ENCODE measurements at regions not wholly inside any gene's neighbourhood (a gene's known extent, or its start where the extent isn't known, plus 50 kb on each side); places are given as distances from the start of the nearest gene placed in this dataset.

DNA sequence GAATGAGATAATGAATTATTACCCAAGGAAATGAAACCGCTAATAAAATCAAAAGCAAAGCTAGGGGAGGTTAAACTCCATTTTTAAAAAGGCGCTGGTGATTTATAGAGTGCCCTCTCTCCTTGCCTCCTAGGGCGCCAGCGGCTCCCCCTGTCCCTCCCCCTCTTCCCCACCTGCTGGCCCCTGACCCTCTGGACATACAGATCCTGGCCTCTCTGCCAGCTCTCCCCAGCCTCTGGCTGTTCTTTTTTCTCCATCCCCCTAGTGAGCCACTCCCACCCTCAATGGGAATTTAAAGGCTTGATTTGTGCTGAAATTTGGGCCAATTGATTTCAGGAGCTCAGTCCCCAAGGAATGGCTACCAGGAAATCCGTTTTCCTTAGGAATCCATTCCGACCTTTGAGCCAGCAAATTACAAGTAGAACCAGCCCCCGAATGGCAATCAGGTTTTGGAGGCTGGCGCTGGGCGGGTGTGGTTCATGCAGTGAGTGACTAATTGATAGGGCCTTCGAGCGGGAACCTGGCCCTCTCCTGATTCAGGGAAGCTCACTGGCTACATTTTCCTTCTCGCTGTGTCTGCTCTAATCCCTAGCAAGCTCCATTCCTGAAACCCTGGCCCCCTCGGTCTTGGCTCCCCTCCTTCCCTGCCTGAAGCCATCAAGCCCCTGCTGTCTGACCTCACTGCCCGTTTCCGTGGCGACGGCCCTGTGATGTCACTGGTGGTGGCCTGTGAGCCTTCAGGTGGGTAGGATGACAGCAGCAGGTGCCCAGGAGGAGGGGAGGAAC is 141.9 kb upstream of the SDK2 start:
- DNase-seq: no peak

DNA sequence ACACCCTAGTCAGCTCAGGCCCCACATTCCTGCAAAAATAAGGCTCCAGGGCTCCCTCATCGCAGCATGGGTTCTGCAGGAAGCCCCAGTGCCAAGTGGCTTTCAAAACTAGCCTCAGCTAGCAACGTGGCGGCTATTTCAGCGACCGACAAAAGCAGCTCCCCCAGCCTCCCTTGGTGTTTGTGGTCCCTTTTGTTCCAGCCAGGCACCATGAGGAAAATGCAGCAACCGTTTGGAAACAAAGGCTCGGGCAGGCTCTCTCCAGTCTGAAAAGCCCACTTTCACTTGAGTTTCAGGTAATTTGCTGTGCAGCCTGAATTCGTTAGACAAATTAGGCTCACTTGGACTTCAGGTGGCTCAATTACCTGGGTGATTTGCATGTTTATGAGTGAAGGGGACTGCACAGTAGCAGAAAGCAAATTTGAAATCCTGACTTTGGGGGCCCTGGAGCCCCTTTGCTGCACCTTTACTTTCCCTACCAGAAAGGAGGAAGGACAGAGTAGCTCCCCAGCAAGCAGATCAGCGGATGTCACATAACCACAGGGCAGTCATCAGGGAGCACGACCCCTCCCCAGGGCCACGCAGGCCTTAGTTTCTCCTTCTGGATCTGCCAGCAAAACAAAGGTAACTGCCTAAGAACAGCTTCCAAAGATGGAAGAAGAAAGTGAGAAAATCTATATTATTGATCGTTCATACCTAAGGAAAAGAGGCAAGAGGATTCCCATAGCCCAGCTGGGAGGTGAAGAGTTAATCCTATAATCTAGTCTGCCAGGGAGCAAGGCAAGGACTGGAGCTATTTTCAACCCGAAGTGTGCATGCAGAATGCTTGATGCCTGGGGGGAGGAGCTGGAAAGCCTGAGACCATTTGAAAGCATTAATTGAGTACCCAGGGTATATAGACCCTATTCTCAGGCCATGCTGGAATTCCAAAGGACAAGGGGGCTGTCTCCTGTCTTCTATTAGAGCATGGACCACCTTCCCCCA is 143.1 kb upstream of the SDK2 start:
- no peak for DNase-seq

DNA sequence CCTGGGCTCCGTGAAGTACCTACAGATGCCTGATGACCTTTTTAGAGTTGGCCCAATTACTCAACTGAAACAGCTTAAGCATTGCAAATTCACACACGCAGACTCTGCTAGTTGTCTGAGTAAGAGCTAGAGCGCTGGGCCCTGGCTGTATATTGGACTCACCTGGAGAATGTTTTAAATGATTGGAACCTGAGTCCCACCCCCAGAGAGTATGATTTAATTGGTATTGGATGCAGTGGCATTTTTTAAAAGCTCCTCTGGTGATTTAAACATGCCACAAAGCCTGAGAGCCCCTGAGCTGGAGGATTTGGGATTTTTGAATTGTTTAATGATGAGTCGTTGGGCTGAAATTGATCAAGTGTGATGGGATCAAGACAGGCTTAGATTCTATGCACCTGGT is 143.9 kb upstream of the SDK2 start:
- DNase-seq: no peak

DNA sequence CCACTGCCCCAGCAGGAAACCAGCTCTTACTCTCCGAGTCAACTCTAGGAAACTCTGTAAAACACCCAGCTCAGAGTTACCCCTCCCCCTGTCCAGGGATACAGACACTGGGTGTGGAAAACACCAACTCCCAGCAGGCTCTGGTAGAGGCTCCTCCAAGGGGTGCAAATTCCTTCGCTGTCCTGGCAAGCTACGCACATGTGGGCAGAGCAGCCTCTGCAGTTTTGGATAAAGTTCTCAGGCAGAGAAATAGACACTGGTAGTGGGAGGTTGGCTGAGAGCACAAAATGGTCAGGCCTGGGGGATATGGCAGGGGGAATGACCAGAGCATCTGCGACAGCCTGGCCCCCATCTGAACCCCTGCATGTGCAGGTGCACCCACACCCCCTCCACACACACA is 146.9 kb upstream of the SDK2 start:
- DNase-seq: no peak

DNA sequence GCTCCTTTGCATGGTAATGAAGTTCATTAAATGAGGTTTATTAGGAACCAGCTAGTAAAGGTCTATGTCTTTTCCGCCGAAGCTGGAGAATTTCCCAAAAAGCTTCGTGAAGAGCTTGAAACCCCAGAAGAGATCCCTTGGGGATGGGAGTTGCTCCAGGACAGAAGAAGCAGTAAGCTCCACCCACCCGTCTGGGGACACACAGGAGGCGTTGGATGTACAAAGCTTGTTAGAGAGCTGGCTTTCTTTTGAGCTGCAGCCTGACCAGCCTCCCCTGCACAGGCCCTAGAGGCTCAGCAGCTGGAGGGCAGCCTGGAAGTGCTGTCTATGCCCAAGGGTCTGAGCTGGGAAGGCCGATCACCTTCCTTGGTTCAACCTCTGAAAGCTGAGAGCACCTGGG is 147.4 kb upstream of the SDK2 start:
- no peak for DNase-seq

DNA sequence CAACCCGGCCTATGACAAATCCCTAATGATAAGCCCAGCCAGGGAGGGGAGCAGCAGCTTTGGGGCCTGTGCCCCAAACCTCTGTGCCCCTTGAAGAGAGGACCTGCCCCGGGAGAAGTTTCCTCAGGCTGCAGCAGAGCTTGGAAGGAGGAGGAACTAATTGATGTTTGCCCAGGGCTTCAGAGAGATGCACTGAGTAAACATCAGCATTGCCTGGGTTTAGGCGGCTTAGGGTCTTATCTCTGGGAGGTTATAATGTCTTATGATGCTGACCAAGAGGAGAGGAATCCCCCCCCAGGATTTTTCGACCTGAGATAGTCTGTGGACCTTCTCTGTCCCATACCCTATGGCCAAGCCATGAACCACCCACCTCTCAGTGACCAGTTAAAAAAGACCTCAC is 148.7 kb upstream of the SDK2 start:
- no peak for DNase-seq

DNA sequence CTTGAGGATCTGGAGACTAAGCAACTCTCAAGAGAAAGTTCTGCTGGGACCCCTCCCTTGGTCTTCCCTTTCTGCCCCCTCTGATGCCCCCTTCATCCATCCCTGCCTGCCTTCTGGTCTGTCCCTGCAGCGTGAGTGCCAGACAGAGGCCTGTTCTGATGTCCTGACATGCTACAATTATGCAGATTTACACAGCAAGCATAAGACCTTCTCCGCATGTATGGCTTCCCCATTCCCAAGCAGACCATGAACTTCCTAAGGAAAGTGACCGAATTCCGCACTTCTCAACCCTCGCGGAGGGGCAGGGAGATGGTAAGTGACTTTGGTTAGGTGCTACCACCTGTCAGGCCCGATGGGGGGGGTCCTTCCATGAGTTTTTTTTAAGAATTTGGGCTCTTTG is 150.1 kb upstream of the SDK2 start:
- DNase-seq: no peak

DNA sequence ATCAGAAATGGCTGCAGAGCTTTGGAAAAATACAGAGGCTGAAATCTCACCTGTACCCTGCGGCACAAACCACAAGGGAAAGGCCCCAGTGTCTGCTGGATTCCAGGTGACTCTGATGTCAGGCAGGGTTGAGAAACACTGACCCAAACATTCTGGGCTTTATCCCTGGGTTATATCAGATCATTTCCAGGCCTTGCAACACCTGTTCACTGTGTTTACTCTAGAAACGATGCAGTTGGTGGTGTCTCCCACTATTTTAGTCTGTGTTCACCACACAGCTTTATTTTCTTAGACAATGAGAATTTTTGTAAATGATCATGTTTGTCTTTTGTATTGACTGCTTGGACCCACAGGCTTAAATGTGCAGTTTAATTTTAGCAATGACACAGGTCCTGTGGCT is 151.5 kb upstream of the SDK2 start:
- DNase-seq: no peak

DNA sequence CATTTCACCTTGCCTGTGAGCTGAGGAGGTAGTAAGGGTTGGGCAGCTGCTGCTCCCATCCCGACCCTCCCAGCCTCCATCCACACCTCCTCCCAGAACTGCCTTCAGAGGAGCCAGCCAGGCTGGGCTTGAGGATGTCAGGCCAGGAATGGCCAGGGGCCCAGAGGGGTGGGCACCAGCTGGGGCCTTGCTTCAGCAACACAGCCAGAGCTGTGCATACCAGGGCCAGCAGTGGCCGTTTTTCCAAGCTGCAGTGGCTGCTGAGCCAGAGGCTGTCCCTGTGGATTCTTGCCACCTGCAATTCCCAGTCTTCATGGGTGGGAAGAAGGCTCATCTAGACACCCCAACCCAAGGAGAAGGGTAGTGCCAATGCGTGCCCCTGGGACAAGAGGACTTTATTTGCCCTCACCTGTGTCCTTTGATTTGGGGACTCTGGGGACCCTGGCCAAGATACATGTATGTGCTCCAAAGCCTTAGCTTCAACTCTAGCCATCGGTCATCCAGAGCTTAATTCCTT is 153.4 kb upstream of the SDK2 start:
- DNase-seq: no peak

DNA sequence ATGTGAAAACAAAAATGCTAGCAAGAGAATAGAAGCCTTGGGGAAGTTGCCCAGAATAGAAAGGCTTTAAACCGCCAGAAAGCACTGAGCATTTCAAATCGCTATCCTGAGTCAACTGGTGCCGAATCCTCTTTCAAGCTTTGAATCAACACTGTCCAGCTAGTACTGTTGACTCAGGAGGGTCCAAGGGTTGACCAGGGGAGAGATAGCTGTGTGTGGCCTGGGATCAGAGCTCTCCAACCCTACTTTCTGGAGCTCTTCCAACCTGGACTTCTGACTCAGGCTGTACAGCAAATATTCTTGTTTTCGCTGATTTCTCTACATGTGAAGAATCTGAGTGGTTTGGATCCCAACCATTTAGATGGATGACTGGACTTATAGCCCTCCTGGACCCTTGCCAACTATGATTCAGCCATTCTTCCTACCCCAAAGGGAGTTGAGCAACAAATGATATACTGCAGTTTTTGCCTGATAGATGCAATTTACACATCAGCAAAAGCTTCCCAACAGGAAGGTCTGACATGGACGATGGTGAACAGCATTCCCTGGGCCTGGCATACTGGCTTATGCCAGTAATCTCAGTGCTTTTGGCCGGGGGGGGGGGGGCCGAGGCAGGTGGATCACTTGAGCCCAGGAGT is 154.0 kb upstream of the SDK2 start:
- no peak for DNase-seq

DNA sequence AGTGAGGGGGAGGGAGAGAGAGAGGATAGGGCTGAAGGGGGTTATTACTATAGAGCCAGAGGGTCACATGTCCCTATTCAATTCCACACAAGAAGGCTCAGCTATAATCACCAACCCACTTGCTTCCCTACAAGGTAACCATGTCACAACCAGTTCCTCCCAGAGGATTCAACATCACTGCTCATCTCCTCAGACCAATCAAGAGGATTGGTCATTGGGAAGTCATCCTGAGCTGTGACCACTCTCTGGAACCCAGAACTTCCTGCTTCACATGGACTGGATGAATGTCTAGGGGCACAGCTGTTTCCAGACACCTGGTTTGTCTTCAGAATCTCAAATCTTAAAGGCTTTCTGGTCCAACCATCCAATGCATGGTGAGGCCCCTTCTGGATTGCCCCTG is 154.9 kb upstream of the SDK2 start:
- DNase-seq: no peak

DNA sequence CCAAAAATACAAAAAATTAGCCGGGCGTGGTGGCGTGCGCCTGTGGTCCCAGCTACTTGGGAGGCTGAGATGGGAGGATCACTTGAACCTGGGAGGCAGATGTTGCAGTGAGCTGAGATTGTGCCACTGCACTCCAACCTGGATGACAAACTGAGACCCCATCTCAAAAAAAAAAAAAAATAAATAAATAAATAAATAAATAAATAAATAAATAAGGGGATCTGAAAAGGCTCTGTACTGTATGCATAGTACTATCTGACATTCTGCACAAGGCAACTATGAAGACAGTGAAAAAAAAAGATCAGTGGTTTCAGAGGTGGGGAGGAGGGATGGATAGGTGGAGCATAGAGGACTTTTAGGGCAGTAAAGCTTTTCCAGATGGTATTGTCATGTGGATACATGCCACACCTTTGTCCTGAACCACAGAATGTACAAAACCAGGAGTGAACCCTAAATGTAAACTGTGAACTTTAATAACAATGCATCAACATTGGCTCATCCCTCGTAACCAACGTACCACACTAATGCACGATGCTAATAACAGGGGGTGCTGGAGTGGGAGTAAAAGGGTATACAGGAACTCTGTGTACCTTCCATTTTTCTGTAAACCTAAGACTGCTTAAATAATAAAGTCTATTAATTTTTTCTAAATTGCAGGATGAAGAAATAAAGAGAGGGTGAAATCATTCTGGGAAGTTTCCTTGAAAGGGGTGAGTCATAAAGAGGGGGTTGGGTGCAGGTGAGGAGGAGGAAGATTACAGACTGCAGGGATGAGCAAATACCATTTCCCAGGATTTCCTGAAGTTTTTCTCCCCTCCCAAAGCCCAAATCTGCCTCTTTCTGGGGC is 155.8 kb upstream of the SDK2 start:
- DNase-seq: no peak

DNA sequence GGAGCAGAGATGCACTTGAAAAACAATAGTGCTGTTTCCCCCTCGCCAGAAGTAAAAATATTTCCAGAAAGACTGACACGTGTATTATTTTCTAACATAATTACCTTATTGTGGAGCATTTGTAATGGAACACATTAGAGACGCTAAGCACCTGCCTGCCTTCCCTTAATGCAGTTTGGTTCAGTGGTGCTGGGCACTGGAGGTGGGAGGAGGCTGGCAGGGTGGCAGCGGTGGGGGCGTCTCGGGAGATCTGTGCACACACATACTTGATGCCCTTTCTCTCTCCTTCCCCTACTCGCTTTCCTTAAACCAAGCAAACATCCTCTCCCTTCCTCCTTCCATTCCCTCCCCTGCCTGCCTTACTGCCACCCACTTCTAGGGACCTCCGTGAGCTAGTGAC is 156.6 kb upstream of the SDK2 start:
- DNase-seq: no peak

DNA sequence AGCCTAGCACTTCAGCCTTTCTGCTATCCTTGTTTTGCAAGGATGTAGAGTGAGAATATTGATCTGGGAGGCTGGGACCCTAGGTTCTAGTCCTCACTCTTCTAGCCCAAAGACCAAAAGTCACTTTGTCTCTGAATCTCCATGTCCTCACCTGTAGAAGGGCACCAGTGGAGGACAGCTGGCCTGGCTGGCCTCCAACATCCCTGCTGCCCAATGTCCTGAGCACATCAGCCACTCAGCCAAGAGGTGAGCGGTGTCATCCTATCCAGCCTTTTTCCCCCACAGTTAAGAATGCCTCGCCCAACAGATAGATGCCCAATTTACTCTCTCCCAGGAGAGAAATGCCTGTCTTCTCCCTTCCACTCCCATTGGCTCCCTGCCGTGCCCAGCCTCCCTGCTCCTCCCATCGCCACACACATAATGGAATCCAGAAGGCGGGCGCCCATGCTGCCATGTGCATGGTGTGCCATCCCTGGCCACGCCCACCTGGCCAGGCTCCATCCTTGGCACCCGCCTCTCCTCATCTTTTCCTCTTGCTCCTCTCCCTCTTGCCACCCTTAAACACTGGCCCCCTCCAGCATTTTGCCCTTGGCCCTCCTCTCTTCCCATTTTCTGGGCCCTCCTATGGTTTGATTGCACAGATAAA is 157.3 kb upstream of the SDK2 start:
- no peak for DNase-seq

DNA sequence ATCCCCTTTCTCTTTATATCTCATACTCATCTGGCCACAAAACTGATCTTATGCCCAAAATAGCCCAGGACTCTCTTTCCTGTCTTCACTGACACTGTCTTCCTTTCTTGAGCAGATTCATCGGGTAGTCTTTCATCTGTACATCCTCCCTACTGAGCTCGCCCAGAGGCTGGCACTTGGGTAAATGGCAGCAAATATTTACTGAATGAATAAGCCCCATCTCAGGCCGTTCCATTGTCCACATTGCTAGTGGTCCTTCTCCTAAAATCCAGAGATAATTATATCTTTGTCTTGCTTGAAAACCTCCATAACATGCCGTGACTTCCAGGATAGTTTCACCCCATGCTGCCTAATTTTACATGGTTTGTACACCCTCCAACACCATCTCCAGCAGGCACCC is 158.1 kb upstream of the SDK2 start:
- DNase-seq: no peak

DNA sequence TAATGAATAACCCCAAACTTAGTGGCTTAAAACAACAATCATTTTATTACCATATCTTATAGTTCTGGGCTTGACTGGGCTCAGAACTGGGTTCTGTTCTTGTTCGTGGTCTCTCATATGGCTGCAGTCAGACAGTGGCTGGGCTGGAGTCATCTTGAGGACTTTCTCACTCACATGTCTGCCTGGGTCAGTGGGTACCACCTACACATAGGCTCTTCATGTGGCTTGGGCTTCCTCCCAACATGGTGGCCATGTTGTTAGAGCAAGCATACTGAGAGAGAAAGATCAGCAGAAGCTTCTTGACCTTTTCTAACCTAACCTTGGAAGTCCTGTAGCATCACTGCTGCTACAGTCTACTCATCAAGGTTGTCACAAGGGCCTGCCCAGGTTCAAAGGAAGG is 158.6 kb upstream of the SDK2 start:
- DNase-seq: no peak

DNA sequence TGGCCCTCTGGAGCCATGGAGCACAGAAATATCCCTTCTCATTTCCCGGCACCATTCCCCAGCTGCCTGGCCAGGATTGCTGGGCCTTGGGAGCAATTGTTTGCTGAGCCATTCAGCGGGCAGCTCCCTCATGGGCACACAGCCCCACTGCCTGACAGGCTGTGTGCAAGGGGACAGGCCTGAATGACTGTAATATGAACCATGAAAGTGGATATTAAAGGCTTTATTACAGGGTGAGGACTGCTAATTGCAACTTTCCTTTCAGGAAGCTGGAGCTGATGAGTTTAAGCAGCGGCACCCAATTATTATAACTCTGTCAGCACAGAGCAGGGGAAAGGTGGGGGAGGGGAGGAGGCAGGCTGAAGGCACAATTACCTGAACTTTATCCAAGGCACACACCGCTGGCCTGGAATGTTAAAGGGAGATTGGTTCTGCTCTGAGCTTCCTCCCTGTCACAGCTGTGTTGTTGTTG is 159.8 kb upstream of the SDK2 start:
- DNase-seq: no peak

DNA sequence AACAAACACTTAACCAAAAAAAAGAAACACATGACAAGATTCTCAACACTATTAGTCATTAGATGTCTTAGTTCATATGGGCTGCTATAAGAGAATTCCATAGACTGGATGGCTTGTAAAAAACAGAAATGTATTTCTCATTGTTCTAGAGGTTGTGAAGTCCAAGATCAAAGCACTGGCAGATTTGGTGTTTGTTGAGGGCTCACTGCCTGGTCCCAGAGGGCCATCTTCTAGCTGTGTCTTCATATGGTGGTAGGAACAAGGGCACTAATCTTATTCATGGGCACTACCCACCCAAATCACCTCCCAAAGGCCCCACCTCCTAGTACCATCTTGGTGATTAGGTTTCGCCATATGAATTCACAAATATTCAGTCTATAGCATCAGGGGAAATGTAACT is 162.5 kb upstream of the SDK2 start:
- DNase-seq: no peak

DNA sequence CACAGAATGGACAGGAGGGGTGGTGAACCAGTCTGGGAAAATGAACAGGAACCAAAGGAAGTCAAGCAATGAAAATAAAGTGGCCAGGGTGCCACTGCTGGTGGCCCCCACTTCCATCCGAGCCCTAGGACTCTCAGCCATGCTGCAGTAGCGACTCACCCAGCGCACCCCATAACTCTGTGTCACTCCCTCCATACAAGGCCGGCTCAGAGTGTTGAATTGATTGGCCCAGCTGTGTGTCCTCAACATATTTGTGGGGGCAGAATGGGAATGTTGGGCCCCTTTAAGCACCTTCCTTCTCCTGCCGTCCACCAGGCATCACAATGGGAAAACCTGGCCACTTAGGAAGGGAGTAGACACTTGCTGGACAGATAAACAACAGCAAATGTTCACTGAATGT is 169.0 kb upstream of the SDK2 start:
- DNase-seq: no peak

DNA sequence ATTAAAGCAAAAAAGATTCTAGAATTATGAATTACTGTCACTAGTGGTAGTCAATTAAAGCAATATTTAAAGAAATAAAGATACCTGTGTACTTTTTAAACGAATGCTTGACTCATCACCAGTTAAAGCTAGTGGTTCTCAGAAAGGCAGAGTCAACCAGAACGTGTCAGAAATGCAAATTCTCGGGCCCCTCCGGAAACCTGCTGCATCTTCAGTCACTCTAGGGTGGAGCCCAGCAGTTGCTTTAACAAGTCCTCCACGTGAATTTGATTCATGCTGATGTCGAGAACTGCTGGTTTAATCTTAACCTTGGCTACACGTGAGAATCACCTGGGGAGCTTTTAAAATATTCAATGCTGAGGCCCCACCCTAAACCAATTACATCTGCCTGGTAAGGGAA is 169.8 kb upstream of the SDK2 start:
- DNase-seq: no peak

DNA sequence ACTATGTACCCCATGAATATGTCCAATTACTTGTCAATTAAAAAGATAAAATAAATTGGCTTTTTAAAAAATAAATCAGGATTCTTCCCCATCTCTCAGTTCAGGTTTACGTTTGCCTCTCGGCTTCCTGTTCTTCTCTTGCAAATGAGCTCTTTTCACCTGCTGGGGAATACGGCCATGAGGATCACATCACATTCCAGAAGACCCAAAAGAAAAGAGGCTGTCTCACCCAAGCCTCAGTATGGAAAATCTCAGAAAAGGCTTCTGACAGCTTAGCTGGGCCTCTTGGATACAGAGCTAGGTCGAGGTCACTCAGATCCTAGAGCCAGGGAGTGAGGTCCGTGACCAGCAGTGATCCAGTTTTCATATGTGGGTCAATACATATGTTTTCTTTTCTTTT is 171.2 kb upstream of the SDK2 start:
- no peak for DNase-seq
